GM18870 (cell line): ENCODE measurements at regions not wholly inside any gene's neighbourhood (a gene's known extent, or its start where the extent isn't known, plus 50 kb on each side); places are given as distances from the start of the nearest gene placed in this dataset.
"Not testable (repeated sequence)": the region's sequence is repeated elsewhere in the genome, so short reads cannot be mapped to it uniquely, and the experiment has no call there.

Source experiments
- ATAC-seq: cut with Tn5 transposase; IDR thresholded peaks from one replicate; pipeline ENCODE4 v1.9.1; 2021; ENCODE audit warnings: moderate library complexity; ENCODE audit not compliant: unreplicated experiment

- ATAC-seq = peak; percentile 79
Measured at GRCh38 chr21:5123655-5124054, 5397.7 kb upstream of the TPTE start.

DNA sequence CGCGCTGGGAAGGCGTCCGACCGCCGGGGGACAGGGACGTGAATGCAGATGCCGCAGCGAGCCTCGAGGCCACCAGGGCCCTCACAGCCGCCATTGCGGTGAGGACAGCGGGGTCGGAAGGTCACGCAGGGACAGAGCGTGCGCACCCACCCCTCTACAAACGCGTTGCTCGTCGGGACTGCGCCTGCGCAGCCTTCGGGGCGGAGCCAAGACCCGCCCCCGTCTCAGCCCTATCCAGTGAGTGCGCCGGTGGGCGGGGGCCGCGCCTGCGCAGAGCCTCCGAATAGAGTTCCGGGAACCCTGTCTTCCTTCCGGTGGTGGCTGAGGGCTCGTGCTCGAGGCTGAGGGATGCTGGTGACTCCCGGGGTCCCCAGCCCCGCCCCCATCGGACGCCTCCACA lies 5393.1 kb upstream of the TPTE start:
- peak; percentile 78 for ATAC-seq

GRCh38 chr21:5133824-5134223 lies 5387.6 kb upstream of the TPTE start:
- ATAC-seq = not testable (repeated sequence)

- not testable (repeated sequence) for ATAC-seq
Measured at GRCh38 chr21:5136406-5136805, 5385.0 kb upstream of the TPTE start.

DNA sequence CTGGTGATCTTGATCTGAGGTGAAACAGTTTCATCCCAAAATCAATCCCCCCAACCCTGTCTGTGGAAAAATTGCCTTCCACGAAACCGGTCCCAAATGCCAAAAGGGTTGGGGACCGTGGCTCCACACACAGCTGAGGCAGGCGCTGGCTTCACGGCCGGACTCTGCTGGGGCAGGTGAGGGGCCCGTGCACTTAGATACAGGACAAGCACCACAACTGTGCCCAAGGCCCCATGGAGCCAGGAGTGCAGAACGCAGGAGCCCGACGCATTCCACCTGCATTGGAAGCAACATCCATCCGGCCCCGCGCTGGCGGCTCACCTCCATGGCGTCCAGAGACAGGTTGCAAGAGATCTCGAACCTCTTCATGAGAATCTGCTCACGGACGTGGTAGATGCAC lies 5384.4 kb upstream of the TPTE start:
- ATAC-seq = not testable (repeated sequence)

GRCh38 chr21:5138687-5139086 lies 5382.7 kb upstream of the TPTE start:
- not testable (repeated sequence) for ATAC-seq

DNA sequence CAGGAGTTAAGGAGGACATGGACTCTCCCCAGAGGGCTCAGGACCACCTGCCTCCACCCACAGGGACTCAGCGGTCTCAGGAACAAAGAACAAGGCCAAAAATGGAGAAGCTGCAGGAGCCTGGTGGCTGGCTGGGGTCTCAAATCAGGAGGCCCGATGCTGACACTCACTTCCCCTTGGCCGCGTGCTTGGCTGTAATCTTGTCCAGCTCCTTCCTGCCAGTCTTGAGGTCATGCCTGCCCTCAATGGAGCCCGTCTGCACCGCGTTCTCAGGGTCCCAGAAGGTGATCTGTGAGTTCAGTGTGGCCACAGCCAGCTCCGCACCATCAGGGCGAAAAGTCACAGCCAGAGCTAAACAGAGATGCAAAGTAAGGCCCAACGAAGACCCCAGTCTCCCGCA lies 5381.9 kb upstream of the TPTE start:
- ATAC-seq = not testable (repeated sequence)

- ATAC-seq = not testable (repeated sequence)
Measured at GRCh38 chr21:5143011-5143410, 5378.4 kb upstream of the TPTE start.

DNA sequence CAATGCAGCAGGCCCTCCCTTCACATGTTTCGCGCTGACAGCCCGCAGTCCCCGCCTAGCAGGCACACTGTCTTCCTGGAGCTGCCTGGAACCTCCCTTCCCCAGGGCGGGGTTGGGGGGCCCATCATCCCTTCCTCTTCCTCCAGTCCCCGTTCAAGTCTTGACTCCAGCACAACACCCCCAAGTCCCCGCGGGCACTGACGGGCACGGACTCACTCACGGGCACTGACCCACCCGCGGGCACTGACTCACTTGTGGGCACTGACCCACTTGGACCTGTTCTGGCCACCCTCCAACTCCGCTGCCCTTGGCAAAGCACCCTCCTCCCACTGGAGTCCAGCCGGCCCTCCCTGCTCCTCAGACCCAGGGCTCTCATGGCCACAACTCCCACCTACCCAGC lies 5376.7 kb upstream of the TPTE start:
- not testable (repeated sequence) for ATAC-seq

DNA sequence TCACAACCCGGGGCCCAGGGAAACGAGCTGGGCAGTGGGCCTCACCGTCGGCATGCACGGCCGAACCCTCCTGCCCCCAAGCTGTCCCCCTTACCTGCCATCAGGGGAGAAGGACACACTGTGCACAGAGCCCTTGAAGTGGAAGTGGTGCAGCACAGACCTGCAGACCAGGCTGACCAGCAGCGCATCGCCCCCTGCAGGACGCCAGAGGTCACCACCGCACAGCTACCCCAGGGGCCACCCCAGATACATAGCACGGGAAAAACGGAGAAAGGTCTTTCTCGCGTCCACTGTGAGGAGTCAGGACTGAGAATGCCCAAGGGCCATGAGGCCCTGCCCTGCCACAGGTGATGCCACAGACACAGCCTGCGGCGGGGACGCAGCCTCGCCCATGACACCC lies 5373.7 kb upstream of the TPTE start:
- not testable (repeated sequence) for ATAC-seq

- not testable (repeated sequence) for ATAC-seq
Measured at GRCh38 chr21:5149222-5149621, 5372.2 kb upstream of the TPTE start.

DNA sequence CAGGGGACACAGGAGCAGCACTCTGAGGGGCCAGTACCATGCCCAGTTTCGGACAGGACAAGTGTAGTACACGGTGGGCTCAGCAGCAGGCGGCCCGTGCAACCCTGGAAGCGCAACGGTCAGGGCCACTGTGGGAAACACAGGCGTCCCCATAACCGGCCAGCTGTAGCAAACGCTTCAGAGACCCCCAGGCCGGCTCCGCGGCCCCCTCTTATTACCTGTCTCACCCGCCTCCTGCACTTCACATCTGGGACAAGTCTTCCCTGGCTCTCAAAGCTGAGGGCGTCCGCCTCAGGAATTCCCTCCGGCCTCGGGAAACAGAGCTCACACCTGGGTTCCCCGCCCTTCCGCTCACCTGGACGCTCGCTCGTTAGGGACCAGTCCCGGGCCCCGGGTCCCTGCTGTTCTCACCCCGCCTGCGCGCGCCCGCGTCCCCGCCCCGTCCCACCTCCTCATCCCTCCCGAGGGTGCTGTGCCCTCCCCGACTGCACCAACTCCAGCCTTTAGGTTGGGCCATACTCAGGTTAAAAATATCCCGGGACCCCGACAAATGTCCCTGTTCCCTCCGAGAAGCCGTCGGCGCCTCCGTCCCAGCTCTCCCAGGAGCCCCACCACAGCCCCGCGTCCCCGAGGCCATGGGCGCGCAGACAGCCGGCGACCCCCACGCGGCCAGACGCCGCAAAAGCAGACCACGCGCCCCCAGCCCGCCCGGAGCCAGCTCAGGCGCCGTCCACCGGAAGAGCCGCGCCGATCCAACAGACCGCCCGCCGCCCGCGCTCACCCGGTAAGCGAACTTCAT lies 5367.3 kb upstream of the TPTE start:
- ATAC-seq = not testable (repeated sequence)

GRCh38 chr21:5154641-5154982 lies 5366.8 kb upstream of the TPTE start:
- ATAC-seq = peak; percentile 67

DNA sequence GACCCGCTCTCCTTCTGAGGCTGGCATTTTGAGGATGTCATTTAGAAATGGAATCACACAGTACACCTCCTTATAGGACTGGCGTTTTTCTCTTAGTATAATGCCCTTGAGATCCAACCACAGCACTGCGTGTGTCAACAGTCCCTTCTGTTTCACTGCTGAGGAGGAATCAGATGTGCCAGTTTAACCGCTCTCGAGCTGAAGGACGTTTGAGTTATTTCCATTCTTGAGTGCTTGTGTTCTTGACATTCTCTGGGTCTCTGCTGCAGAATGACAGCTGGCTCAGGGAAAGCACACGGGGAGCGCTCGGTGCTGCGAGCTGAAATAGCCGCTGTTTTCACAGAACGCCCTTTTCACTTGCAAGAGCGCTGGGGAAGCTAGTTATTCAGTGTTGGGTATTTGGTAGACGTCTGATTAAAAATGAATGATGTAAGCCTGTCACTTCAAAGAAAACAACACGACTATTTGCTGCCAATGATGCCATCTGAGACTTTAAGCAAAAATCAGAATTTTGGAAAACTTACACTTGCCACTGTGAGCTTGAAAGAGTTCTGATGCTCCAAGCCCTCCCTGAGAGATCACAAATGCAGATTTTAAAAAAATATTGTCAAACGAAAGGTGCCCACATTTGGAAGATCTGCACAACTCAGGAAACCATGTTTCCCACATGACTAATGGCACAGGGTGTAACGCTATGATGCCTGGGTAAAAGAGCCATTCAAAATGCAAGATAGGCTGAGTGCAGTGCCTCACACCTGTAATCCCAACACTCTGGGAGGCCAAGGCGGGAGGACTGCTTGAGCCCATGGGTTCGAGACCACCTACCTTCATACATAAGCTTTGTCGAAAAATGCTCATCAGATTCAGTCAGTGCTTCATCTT lies 5358.4 kb upstream of the TPTE start:
- ATAC-seq = not testable (repeated sequence)

- ATAC-seq = not testable (repeated sequence)
Measured at GRCh38 chr21:5165829-5166228, 5355.6 kb upstream of the TPTE start.
